ENCODE measurements at regions not wholly inside any gene's neighbourhood (a gene's known extent, or its start where the extent isn't known, plus 50 kb on each side); places are given as distances from the start of the nearest gene placed in this dataset.
"Not testable (repeated sequence)": the region's sequence is repeated elsewhere in the genome, so short reads cannot be mapped to it uniquely, and the experiment has no call there.

DNA sequence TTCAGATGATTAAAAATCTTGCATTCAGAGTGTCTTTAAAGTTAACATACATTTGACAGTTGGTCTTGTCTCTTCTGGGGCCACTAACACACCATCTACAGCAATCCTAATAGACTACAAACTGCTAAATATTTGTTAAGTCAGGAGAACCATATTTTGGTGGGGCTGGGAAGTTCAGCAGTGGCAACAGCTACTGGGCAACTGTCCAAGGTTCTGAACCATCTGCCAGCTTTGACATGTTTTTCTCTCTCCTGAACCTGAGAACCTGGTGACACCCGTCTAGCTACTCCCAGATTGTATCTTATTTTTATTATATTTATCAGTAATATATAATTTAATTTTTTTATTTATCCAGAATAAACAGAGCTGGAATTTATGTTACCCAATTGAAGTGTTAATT lies 199.0 kb upstream of the DPYD start:
- H3K4me3 ChIP-seq (ENCODE audit: control insufficient read depth, low read depth, low read length) = no peak overlapping the region
- TF ChIP-seq, protein P1, sequence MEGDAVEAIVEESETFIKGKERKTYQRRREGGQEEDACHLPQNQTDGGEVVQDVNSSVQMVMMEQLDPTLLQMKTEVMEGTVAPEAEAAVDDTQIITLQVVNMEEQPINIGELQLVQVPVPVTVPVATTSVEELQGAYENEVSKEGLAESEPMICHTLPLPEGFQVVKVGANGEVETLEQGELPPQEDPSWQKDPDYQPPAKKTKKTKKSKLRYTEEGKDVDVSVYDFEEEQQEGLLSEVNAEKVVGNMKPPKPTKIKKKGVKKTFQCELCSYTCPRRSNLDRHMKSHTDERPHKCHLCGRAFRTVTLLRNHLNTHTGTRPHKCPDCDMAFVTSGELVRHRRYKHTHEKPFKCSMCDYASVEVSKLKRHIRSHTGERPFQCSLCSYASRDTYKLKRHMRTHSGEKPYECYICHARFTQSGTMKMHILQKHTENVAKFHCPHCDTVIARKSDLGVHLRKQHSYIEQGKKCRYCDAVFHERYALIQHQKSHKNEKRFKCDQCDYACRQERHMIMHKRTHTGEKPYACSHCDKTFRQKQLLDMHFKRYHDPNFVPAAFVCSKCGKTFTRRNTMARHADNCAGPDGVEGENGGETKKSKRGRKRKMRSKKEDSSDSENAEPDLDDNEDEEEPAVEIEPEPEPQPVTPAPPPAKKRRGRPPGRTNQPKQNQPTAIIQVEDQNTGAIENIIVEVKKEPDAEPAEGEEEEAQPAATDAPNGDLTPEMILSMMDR (IDR thresholded peaks at IDR 0.05; ENCODE audit: control insufficient read depth, insufficient read depth, low read depth, low read length, missing control alignments) = no peak
- no peak for DNase-seq (ENCODE audit: low read depth)

DNA sequence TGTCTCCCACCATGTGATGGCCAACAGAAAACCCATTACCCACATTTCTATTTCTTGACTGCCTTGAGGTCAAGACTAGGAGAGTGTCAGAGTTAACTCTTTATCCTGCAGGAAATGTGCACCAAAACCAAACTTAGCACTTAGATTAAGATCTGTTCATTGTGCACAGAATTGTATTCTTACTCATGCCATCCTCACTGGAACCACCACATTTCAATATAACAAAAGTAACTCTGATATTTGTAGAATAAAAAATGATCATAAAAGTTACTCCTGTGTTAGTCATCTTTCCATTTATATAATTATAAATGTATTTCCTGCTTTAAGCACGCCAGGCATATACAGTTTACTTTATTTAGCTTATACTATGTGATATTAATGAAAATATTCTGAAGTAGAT lies 193.0 kb upstream of the DPYD start:
- no peak overlapping the region for H3K4me3 ChIP-seq (ENCODE audit: control insufficient read depth, low read depth, low read length)
- no peak for DNase-seq (ENCODE audit: low read depth)
- TF ChIP-seq, protein P1 (IDR thresholded peaks at IDR 0.05; ENCODE audit: control insufficient read depth, insufficient read depth, low read depth, low read length, missing control alignments) = no peak

DNA sequence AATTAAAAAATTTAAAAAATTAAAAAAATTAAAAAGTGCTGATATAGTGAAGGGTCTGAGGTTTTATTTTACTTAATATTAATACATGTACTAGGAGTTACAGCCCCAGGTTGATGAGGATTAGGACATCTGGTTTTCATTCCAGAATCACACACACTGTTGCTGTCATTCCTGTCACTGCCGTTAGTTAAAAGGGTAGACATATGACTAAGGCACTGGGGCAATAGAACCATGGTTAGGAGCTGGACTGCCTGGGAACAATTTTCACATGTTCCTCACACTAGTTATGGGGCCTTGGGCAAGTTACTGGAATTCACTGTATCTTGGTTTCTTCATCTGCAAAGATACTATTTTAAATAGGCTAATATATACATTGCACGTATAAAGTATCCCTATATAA lies 191.8 kb upstream of the DPYD start:
- TF ChIP-seq, protein P1 (IDR thresholded peaks at IDR 0.05; ENCODE audit: control insufficient read depth, insufficient read depth, low read depth, low read length, missing control alignments) = no peak
- no peak overlapping the region for H3K4me3 ChIP-seq (ENCODE audit: control insufficient read depth, low read depth, low read length)
- DNase-seq (ENCODE audit: low read depth) = no peak

DNA sequence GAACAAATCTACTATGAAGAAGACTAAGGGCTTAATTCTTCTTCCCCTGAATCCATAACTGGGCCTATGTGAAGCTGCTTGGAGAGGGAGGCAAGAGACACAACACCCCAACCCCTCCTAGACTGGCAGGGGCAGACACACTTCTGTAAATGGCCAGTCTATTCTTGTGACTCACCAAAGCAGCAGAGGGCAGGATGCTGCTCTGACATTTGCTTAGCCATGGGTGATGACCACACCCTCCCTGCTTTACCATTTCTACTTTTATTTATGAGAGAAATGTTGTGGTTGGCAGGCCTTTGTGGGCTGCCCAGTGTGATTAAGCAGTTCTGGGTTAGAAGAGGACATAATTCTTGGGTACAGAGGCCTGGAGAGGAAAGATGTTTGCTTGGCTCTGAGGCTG lies 189.8 kb upstream of the DPYD start:
- DNase-seq (ENCODE audit: low read depth) = no peak
- H3K4me3 ChIP-seq (ENCODE audit: control insufficient read depth, low read depth, low read length) = no peak overlapping the region
- TF ChIP-seq, protein P1 (IDR thresholded peaks at IDR 0.05; ENCODE audit: control insufficient read depth, insufficient read depth, low read depth, low read length, missing control alignments) = no peak

DNA sequence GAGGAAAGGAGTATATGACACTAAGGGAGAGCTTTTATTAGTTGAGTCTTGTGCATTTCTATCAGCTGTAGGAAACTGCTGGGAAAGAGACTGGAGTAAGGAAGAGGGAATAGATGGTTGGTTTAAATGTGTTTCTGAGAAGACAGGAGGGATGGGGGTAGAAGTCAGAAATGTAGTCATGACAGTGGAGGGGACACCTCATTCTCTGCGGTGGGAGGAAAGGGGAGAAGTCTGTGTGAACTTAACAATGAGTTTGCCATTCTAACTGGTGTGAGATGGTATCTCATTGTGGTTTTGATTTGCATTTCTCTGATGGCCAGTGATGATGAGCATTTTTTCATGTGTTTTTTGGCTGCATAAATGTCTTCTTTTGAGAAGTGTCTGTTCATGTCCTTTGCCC lies 187.5 kb upstream of the DPYD start:
- DNase-seq (ENCODE audit: low read depth); H3K4me3 ChIP-seq (ENCODE audit: control insufficient read depth, low read depth, low read length): not testable (repeated sequence)

DNA sequence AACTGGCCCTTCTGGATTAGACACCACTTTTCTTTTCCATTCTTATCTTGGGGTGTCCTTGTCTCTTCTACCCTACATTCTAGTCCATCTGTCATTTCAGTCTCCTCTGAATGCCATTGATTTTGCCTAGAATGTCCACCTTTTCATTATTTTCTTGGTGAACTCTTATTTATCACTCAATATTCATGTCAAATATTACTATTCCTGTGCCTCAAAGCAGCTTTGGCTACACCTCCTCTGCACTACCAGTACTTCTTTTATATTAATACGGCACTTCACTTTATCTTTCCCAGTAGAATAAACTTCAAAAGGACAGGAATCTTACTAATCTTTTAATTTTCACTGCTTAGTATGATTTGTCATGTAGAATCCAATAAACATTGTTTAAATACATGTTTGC lies 186.4 kb upstream of the DPYD start:
- DNase-seq (ENCODE audit: low read depth) = no peak
- H3K4me3 ChIP-seq (ENCODE audit: control insufficient read depth, low read depth, low read length) = no peak overlapping the region
- TF ChIP-seq, protein P1 (IDR thresholded peaks at IDR 0.05; ENCODE audit: control insufficient read depth, insufficient read depth, low read depth, low read length, missing control alignments) = no peak

DNA sequence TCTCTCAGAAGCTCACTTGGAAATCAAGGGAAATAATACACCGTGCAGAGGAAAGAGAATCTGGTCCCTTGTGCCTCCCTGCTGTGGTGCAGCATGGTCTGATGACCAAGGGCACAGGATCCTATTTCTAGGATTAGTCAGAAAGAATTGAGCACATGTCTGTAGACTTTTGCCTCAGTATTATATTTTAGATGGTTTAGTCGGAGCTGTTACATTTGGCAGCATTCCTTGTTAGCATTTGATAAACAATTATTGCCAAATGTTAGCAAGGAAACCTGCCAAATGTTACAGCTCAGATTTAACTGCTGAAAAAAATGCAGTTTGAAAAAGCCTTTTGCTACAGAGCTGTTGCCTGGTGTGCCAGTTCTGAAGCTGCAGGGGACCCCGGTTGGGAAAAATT lies 183.5 kb upstream of the DPYD start:
- TF ChIP-seq, protein P1 (IDR thresholded peaks at IDR 0.05; ENCODE audit: control insufficient read depth, insufficient read depth, low read depth, low read length, missing control alignments) = no peak
- H3K4me3 ChIP-seq (ENCODE audit: control insufficient read depth, low read depth, low read length) = no peak overlapping the region
- peak; percentile 81 for DNase-seq (ENCODE audit: low read depth)
